ENCODE measurements at regions not wholly inside any gene's neighbourhood (a gene's known extent, or its start where the extent isn't known, plus 50 kb on each side); places are given as distances from the start of the nearest gene placed in this dataset.

DNA sequence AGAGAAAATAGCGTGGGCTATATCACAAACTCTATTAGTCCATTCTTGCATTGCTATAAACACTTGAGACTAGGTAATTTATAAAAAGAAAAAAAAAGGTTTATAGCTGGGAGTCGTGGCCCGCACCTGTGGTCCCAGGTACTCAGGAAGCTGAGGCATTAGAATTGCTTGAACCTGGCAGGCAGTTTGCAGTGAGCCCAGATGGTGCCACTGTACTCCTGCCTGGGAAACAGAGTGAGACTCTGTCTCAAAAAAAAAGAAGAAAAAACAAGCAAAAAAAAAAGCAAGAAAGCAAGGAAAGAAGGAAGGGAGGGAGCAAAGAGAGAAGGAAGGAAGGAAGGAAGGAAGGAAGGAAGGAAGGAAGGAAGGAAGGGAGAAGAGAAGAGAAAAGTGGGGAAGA is 904.2 kb upstream of the EDIL3 start:
- DNase-seq (ENCODE audit: low read depth): no peak
- TF ChIP-seq, protein P1, sequence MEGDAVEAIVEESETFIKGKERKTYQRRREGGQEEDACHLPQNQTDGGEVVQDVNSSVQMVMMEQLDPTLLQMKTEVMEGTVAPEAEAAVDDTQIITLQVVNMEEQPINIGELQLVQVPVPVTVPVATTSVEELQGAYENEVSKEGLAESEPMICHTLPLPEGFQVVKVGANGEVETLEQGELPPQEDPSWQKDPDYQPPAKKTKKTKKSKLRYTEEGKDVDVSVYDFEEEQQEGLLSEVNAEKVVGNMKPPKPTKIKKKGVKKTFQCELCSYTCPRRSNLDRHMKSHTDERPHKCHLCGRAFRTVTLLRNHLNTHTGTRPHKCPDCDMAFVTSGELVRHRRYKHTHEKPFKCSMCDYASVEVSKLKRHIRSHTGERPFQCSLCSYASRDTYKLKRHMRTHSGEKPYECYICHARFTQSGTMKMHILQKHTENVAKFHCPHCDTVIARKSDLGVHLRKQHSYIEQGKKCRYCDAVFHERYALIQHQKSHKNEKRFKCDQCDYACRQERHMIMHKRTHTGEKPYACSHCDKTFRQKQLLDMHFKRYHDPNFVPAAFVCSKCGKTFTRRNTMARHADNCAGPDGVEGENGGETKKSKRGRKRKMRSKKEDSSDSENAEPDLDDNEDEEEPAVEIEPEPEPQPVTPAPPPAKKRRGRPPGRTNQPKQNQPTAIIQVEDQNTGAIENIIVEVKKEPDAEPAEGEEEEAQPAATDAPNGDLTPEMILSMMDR (IDR thresholded peaks at IDR 0.05; ENCODE audit: control insufficient read depth, extremely low read depth, insufficient read depth): peak; percentile 17; the same call in 1 of the 2 replicates
- H3K4me3 ChIP-seq (ENCODE audit: low read depth, low read length): no peak overlapping the region

DNA sequence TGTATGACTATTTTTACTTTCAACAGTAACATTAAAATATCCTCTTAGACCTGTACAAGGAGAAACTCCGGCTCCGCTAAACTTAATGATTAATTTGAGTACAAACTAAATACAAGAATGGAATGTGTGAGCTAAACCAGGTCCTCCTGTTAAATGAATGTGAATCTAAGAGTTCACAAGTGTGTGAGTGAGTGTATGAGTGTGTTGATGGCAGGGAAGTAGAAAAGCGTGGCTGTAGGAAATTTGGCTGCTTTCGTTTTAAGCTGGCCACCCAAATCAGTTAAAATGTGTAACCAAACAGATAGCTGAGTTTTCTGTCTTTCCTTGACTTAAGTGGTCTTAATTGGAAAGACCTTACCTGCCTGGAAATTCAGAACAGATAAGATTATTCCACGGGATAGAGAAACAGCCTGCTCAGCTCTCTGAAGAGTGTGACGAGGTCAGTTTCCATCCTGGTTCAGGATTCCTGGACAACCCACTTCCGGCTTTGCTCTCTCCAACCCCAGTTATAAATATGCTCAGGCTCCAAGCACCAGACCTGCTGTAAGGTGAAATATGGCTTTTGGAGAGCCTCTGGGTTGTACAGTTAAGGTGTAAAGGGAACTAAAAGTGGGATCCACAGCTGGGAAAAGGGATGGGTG is 908.6 kb upstream of the EDIL3 start:
- peak overlapping the region; percentile 29 for H3K4me3 ChIP-seq (ENCODE audit: low read depth, low read length)
- TF ChIP-seq, protein P1 (IDR thresholded peaks at IDR 0.05; ENCODE audit: control insufficient read depth, extremely low read depth, insufficient read depth): no peak
- DNase-seq (ENCODE audit: low read depth): no peak

DNA sequence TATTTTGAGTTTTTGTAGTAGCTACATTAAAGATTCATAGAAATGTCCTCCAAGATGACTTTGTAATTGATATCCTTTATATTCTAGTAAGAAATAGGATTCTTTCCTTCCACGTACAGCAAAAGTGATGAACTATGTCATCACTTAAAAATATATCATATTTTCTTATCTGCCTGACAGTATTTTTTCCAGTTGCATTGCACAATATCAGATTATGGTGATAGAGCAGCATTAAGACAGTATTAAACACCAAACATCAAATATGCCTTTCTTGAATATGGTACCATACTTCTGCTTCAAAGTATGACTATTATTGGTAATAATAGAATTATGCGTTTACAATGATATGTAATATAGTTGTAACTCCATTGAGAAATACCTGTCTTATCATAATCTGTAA is 919.8 kb upstream of the EDIL3 start:
- TF ChIP-seq, protein P1 (IDR thresholded peaks at IDR 0.05; ENCODE audit: control insufficient read depth, extremely low read depth, insufficient read depth): no peak
- DNase-seq (ENCODE audit: low read depth): no peak

DNA sequence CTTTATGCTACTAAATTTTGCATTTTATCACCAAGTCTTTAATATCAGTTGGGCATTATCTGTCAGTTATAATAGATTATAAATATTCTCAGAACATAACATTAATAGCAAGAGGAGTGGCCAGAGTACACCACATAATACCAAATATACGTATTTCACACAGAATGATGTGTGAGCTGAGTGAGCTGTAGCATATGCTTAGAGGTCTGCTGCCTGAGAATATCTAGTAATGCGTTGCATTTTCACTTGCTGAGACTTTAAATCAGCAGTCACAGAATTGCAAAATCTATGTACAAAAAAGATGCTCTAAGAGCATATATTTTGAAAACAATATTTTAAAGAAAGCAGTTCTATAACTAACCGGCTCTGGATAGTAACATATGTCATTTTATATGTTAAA is 921.1 kb upstream of the EDIL3 start:
- no peak overlapping the region for H3K4me3 ChIP-seq (ENCODE audit: low read depth, low read length)
- DNase-seq (ENCODE audit: low read depth): no peak
- TF ChIP-seq, protein P1 (IDR thresholded peaks at IDR 0.05; ENCODE audit: control insufficient read depth, extremely low read depth, insufficient read depth): no peak

More for the DNA sequence above, 919.8 kb upstream of the EDIL3 start:
- H3K4me3 ChIP-seq (ENCODE audit: low read depth, low read length): no peak overlapping the region

DNA sequence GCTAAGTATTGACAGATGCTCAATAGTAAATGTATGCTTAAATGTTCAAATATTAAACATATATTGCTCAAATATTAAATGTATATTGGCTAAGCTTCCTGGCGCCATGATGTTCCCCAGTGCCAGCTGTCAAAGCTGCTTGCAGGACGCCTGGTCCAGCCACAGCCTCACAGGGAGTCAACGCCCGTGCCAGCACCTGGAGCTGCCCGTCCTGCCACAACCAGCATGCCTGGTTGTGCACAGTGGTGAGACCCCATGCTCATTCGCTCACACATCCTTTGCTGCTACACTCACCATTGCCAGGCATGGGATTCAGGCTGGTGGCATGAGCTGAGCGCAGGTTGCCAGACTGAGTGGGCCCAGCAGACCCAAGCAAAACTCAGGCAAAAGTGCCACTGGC is 926.9 kb upstream of the EDIL3 start:
- no peak overlapping the region for H3K4me3 ChIP-seq (ENCODE audit: low read depth, low read length)
- TF ChIP-seq, protein P1 (IDR thresholded peaks at IDR 0.05; ENCODE audit: control insufficient read depth, extremely low read depth, insufficient read depth): no peak
- DNase-seq (ENCODE audit: low read depth): no peak

DNA sequence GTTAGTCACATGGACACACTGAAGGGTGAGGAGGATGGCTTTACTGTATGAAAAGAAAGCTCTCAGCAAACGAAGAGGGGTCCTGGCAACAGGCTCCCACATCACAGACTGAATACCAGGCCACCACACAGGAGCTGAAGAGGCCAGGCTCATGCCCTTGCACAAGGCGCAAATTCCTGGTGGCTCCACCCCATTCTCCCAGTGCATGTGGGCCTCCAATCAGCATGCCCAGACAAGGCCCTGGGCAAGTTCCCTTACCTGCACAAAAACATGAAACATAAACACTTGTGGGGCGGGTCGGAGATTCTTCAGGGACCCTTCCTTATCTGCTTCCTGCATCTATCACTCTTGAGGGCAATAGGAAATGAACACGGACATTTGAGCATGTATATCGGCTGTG is 935.8 kb upstream of the EDIL3 start:
- no peak for DNase-seq (ENCODE audit: low read depth)
- TF ChIP-seq, protein P1 (IDR thresholded peaks at IDR 0.05; ENCODE audit: control insufficient read depth, extremely low read depth, insufficient read depth): no peak
- H3K4me3 ChIP-seq (ENCODE audit: low read depth, low read length): no peak overlapping the region

DNA sequence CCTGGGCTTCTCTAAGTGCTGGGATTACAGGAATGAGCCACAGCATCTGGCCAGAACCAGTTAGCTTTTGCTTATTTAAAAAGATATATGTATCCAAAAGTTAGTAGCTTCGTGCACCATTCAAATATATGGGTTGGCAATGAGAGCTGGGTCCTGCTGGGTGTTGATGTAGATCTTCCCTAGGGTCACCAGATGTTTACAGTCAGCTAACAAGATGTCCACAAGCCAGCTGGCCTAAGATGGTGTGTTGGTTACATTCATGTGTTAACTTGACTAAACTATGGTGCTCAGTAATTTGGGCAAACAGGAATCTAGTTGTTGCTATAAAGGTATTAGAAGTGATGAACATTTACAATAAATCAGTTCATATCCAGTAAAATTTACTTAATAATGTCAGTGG is 948.6 kb upstream of the EDIL3 start:
- TF ChIP-seq, protein P1 (IDR thresholded peaks at IDR 0.05; ENCODE audit: control insufficient read depth, extremely low read depth, insufficient read depth): no peak
- no peak overlapping the region for H3K4me3 ChIP-seq (ENCODE audit: low read depth, low read length)

More for the DNA sequence above, 948.6 kb upstream of the EDIL3 start:
- no peak for DNase-seq (ENCODE audit: low read depth)

Data from LNCaP clone FGC (cell line).